CD4-positive, alpha-beta T cell treated with Interleukin-6 at 100 ng/mL for 8 hours (primary cell): ENCODE measurements at regions not wholly inside any gene's neighbourhood (a gene's known extent, or its start where the extent isn't known, plus 50 kb on each side); places are given as distances from the start of the nearest gene placed in this dataset.
"Not testable (repeated sequence)": the region's sequence is repeated elsewhere in the genome, so short reads cannot be mapped to it uniquely, and the experiment has no call there.

Experiments
- DNase-seq: peaks from one replicate; pipeline ENCODE4 v3.0.0-alpha.2; 2020; ENCODE audit warnings: mixed read lengths, low spot score

DNA sequence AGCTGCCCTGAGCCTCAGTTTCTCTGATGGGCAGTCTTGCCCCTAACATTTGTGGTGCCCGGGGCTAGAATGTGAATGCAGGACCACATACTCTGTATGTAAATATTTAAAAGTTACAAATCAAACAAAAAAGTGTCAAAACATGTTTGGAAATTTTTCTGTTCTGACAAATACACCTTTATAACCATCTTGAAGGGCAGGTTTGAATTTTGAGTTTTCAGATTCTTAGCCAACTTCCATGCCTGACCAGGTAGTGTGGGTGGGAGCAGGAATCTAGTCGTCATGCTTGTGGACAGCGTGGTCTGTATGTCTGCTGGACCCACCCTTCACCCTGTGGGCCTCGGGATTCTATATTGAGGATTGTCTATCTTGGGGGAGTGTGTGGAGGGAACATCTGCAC, 325.1 kb downstream of the SOX4 start:
- no peak for DNase-seq

DNA sequence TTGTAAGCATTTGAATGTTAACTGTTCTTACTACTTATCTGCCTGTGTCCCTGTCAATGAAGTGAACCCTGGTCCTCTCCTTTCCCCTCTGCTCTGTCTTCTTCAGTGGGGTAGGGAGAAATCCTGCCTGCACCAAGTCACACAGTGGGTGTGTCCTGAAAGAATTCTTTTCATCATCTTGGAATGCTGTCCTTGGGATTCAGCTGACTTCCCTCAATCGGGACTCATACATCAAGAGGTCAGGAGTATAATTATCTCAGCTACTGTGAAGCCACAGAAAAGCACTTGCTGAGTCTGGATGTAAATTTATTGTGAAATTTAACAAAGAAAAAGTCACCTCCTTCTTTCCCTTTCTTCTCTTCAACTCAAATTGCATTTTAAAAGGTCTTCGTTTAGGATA, 328.5 kb downstream of the SOX4 start:
- no peak for DNase-seq

DNA sequence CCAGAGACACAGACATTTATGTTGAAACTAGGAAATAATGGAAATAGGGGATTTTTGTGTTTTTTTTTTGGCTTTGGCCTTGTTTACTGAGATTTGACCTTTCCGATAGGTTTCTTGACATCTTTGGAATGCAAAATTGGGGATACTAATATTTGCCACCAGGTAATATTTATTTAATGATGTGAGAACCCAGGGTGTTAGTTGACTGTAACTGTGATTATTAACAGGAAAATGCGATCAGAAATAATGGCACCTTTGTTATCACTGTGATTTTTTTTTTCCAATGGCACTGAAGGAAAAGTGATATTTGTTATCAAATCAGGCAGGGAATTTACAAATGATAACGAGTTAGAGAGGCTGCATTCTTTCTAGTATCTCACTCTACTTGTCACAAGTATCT, 330.5 kb downstream of the SOX4 start:
- no peak for DNase-seq

DNA sequence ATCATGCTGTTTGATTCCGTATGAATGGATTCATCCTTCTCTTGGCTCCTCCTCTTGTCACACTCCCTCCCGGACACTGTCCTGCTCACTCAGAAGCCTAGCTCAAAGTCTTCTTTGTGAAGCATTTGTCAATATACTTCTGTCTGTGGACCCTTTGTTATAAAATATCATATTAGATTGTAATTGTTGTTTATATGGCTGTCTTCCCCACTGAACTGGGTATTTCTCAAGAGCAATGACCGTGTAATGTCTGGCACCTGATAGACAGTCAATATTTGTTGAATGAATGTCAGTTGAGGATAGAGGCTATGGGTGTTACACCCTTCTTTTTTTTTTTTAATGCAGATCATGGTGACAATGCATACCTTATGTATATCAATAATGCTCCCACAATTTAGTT, 335.3 kb downstream of the SOX4 start:
- DNase-seq = no peak

DNA sequence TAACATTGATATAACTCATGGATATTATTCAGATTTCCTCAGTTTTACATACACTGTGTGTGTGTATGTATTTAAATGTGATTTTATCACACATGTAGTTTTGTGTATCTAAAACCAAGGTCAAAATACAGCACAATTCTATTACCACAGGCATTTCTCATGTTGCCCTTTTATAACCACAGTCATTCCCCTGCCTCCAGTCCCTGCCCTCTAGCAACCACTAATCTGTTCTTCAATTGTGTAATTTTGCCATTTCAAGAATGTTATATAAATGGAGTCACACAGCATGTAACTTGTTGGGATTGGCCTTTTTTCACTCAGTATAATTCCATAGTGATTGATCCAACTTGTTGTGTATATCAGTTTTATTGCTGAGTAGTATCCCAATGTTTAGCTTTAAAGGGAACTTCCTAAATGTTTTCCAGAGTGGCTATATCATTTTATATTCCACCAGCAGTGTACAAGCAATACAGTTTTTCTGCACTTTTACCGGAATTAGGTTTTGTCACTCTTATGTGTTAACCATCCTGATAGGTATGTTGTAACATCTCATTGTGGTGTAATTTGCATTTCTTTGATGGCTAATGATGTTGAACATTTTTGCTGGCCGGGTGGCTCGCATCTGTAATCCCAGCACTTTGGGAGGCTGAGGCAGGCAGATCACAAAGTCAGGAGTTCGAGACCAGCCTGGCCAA, 338.2 kb downstream of the SOX4 start:
- no peak for DNase-seq

DNA sequence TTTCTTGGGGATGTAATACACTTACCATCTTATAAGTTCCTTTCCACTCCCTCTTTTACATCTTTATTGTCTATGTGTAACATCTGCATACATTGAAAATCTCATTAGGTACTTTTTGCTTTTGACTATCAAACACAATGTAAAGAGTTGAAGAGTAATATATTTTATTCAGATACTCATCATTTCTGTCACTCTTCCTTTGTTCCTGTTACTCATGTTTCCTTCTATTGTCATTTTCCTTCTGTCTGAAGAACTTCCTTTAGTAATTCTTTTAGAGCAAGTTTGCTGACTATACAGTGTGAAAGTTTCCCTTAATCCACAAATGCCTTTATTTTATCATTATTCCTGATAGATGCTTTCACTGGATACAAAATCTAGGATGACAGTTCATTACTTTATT, 339.8 kb downstream of the SOX4 start:
- no peak for DNase-seq

DNA sequence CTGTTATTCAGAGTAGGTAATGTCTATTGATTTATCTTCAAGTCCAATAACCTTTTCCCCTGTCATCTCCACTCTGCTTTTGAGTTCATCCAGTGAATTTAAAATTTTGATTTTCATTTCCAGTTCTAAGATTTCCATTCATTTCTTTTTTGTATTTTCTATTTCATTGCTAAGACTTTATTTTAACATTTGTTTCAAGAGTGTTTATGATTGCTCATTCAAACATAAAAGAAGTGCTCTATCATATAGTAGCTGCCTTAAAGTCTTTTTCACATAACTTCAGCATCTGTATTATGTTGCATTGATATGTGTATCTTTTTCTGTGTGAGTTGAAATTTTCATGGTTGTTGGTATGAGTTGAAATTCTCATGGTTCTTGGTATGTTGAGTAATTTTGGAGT, 341.6 kb downstream of the SOX4 start:
- no peak for DNase-seq

DNA sequence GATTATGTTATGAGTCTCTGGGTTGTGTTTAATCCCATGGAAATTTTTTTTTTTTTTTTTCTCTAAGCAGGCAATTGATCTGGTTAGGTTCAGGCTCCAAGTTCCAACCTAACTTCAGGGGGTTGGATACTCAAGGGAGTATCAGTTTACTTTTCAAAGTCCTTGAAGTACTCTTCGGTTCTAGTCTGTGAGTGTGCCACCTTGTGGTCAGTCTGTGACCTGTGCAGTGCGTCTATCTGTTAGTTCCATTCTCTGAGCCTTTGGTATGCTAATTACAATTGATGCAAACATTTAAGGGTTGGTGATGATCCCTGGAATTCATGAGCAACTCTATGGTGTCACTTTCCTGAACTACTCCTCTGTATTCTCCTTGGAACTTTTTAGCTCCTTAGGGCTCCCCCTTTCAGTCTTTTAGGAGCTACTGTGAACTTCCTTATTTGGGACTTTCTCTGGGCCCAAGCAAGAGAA, 342.0 kb downstream of the SOX4 start:
- no peak for DNase-seq

DNA sequence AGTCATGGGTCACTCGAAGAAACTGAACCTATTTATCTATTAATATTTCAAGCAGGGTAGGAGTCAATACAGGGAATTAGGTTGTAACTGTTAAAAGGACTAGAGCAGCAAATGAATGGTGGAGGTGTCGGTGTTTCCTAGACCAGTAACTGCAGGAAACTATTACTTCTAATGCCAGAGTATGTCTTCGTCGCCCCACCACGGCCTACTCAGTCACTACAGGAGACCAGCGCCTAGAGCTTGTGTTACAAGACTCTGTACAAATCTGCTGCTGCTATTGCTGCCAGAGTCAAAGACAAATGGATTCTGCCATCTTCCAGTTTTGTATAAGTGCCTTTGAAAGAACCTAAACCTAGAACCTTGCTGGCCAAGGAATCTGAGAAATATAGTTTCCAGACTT, 343.9 kb downstream of the SOX4 start:
- DNase-seq = no peak

DNA sequence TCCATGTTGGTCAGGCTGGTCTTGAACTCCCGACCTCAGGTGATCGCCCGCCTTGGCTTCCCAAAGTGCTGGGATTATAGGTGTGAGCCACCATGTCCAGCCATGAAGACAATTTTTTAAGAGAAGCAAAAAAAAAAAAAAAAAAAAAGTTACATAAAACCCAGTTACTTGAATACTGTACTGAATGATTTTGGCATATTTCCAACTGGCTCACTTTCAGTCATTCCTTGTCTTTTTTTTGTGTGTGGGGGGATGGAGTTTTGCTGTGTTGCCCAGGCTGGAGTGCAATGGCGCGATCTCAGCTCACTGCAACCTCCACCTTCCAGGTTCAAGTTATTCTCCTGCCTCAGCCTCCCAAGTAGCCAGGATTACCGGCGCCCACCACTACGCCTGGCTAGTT, 345.5 kb downstream of the SOX4 start:
- DNase-seq = not testable (repeated sequence)

DNA sequence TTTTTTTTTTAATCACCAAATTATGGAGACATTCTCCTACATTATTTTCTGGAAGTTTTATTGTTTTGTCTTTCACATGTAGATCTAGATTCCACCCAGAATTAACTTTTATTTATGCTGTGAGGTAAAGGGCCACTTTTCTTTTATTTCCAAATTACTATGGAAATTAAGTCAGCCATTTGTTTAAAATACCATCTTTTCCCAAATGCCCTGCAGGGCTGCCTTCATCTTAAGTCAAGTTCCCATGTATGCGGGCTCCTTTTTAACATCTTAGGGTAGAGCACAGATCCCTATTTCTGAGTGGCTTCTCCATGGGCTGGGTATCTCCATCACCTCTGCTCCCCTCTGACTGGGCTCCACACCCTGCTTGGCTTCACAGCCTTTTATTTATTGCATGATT, 348.4 kb downstream of the SOX4 start:
- no peak for DNase-seq

DNA sequence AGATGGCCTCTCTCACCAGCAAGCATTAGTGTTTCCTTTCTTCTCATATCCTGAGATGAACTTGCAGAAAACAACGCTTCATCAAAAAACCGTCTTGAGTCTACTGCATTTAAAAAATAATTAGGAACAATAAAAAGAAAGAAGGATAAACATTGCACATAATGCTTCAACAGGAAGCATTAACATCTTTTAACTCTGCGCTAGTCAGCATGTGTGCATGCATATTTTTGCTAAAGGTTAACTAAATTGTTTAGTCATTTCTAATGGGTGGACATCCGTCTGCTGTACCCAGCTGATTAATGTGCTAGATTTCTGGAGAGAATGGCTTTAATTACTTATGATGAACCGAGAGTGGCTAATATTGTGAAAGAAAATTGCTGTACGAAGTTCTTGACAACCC, 349.3 kb downstream of the SOX4 start:
- no peak for DNase-seq

DNA sequence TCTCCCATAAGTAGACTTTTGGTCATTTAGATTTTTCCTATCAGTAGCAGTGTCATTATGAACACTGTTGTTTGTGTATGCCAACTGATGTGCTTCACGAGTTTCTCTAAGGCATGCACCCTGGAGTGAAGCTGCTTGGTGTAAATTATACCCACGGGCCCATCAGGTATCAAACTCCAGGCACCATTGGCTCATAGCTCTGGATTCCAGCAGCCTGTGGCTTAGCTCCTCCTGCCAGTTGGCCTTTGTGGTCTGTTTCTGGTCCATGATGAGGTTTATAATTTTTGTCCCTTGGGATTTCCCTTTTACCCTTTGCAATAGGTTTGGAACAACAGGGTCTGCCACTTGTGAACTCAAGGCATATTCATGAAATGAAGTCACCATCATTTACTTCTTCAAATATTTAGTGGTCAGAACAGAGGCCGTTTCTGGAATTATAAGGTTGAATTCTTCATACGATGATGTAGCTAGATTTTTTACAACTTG, 350.5 kb downstream of the PRL start:
- DNase-seq = no peak

DNA sequence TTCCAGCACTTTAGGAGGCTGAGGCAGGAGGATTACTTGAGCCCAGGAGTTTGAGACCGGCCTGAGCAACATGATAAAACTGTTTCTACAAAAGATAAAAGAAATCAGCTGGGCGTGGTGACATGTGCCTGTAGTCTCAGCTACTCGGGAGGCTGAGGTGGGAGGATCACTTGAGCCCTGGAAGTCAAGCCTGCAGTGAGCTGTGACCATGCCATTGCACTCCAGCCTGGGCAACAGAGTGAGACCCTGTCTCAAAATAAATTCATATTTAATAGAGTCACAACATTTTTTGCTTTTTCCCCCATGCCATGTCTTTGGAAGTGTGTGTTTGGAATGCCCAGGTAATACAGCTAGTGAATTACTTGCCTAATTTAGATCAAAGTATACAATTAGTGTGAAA, 349.6 kb downstream of the PRL start:
- DNase-seq = not testable (repeated sequence)

DNA sequence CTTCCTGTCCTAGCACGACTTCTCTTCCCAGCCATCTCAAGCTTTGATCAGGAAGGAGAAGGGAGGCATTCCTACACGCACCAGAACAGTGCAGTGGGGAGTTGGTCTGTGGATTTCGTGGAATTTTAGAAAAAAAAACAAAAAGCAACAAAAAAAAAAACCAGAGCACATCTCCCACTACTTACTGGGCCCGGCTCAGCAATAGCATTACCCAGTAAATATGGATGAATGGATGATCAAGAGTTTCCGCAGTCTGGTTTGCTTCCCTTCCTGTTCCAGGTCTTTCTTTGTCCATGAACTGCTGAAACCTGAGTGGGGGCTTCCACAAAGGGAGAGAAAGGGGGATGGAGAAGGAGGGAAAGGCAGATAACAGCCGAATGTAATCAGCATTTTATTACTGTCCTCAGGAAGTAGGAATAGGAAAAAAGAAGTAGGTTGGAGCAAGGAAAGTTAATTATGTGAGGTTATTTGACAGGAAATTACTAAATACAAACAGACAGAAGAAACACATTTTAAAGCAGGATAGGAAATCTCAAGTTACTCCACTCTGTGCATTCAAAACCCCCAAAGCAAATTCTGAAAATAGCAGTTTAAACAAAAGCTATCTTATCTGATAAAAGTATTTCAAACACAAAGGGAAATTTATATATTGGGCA, 349.0 kb downstream of the PRL start:
- DNase-seq = no peak

DNA sequence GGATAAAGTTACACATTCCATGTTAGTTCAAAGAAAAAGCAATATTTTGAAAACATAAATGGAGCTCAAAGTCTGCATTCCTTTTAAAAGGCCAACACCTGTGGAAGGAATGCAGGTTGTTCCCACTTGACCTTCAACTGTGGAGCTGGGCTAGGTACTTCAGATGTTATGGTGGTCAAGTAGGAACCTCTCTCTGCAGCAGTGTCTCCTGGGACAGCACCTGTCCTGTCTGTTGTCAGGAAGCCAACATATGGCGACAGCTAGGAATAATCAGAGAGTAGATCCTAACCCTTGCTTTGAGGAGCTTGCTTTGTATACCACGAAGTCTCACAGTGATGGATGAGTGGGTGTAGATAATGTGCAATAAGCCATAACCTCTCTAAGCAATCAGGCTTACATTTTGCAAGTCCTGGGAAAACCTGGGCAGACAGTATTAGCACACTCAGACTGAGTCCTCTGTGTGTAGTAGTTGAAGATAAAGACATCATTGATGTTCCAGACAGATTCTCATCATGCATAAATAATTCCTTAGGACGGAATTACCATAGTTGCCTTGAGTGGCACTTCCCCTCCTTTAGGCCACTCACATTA, 347.5 kb downstream of the PRL start:
- DNase-seq = no peak

DNA sequence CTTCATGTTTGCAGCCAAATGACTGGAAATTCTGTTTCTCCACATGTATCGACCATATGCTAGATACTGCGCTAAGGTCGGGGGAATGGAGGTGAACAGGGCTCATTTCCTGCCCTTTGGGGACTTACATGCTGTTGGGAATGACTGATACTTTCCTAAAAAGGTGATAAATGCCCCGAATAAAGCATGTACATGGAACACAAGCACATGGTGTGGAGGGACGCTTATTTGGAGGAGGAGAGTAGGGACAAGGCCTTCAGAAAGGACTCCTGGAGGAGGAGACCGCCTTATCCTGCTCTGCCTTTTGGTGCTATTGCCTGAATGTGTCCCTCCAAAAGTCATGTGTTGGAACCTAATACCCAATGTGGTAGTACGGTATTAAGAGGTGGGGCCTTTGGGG, 344.5 kb downstream of the PRL start:
- no peak for DNase-seq

DNA sequence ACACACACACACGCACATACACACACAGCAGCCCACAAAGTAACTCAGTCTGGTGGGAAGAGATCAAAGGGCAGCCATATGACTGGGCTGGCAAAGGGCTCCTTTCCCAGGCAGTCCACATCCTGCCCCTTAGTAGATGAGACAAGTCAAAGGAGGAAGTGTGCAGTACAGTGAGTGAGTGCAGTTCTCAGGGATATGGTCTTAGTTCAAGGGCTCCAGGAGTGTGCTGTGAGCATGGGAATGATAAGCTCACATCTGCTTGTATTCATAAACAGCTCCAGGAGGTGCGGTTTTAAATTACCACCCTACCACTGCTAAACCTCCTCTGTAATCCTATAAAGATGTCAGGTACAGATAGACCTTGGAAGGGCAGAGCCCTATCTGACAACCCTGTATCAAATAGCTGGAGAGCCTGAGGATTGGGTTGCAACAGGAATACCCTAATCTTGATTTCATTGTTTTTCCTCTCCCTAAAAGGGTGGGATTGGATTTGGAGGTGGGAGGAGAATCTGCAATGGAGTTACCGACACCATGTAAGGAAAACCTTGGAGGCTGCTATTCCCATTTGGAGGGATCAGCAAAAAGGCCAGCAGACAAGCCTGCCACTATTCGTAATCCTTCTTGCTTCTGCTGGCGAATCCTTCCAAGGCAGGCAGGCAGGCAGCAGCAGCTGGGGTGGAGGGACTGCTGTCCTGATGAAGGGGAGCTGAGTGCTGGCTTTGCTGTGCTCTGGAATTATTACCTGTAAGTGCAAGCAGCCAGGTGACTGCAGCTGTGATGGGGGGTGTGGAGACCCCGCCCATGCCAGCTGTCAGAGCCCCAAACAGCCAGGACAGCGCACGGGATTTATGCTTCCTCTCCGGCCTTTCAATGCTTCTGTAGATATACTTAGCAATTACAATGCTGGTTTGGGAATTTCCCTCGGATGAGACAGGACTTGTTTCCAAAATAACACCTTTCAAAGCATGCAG, 342.7 kb downstream of the PRL start:
- DNase-seq = no peak

DNA sequence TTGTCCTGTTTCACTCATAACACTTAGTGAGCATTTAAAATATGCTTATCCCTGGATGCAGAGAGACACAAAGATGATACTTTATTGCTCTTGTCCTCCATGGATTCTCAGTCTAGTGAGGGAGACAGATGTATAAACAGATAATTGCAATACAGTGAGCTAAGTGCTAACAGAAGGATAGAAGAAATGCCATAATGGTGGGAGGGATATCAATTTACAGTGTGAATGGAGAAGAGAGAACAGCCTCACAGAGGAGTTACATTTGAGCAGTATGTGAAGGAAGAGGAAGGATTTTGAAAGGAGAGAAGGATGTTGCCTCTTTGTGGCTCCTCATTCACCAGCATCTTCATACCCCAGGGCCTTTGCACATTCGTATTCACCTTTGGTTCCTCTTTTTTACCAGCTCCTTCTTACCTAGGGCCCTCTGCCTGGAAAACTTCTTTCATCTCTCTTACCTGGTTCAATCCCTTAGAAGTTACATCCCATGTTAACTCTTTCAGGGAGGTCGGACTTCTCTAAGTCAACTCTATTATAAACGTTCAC, 341.7 kb downstream of the PRL start:
- no peak for DNase-seq

DNA sequence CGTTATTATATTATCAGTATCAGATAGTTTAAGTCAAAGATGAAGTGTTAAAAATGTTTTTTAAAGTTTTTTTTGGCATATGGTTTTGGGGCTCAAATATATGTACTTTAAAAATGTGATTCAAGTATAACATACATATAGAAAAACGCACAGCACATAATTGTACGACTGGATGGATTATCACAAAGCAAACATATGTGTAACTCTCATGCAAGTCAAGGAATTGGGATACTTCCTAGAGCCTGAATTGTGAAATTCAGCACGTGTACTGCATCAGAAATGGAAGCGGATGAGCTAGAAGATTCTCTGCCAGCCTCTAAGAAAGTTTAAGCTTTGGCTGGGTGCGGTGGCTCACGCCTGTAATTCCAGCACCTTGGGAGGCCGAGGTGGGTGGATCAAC, 340.9 kb downstream of the PRL start:
- DNase-seq = no peak

DNA sequence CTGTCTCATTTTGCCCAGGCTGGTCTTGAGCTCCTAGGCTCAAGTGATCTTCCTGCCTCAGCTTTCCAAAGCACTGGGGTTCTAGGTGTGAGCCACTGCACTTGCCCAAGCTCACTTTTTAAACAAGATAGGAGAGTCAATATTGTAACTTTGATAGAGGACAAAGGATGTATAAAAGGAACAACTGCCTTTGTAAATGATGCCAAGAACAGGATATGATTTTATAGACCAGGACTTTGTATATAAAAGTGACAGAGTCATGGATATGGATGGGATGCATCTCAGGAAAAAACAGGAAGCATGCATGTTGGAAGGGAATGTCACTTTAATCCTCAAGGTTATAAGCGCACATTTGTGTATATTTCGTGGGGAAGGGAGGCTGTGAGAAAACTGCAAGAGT, 338.4 kb downstream of the PRL start:
- no peak for DNase-seq

DNA sequence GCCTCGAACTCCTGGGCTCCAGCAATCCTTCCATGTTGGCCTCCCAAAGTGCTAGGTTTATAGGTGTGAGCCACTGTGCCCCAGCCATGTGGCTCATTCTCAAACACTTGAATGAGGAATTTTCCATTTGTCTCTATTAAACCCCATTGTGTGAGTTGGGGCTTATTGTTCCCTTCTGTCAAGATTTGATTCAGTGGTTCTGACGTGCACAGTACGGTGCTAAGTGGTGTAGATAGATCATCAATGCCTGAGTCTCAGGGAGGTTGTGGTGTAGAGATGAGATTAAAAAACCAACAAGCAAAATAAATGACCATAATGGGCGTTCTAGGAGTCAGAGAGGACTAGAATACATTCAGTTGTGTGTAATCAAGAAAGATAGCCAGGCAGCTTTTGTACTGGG, 335.6 kb downstream of the PRL start:
- no peak for DNase-seq
